GM18498 (cell line): ENCODE measurements at regions not wholly inside any gene's neighbourhood (a gene's known extent, or its start where the extent isn't known, plus 50 kb on each side); places are given as distances from the start of the nearest gene placed in this dataset.
"Not testable (repeated sequence)": the region's sequence is repeated elsewhere in the genome, so short reads cannot be mapped to it uniquely, and the experiment has no call there.

ENCODE experiments used
- ATAC-seq: cut with Tn5 transposase; IDR thresholded peaks from one replicate; pipeline ENCODE4 v1.9.1; 2021; ENCODE audit warnings: mild to moderate bottlenecking, moderate library complexity; ENCODE audit not compliant: unreplicated experiment

GRCh38 chr10:21150166-21150565 lies 253.1 kb upstream of the NEBL start:
- ATAC-seq = no peak

GRCh38 chr10:21146436-21146789 lies 249.3 kb upstream of the NEBL start:
- no peak for ATAC-seq

- no peak for ATAC-seq
Observed at GRCh38 chr10:21145751-21146435, 248.8 kb upstream of the NEBL start.

GRCh38 chr10:21144047-21144446 lies 246.9 kb upstream of the NEBL start:
- no peak for ATAC-seq

GRCh38 chr10:21141946-21142492 lies 244.9 kb upstream of the NEBL start:
- no peak for ATAC-seq

GRCh38 chr10:21138769-21139340 lies 241.7 kb upstream of the NEBL start:
- ATAC-seq = no peak

GRCh38 chr10:21135023-21135931 lies 238.2 kb upstream of the NEBL start:
- ATAC-seq = no peak

- no peak for ATAC-seq
Observed at GRCh38 chr10:21134645-21135022, 237.5 kb upstream of the NEBL start.

GRCh38 chr10:21130683-21131442 lies 233.8 kb upstream of the NEBL start:
- ATAC-seq = no peak

- no peak for ATAC-seq
Observed at GRCh38 chr10:21130108-21130507, 233.0 kb upstream of the NEBL start.

- ATAC-seq = no peak
Observed at GRCh38 chr10:21125471-21126228, 228.5 kb upstream of the NEBL start.

- no peak for ATAC-seq
Observed at GRCh38 chr10:21122907-21123306, 225.8 kb upstream of the NEBL start.

GRCh38 chr10:21121822-21122221 lies 224.7 kb upstream of the NEBL start:
- ATAC-seq = not testable (repeated sequence)

GRCh38 chr10:21114683-21115082 lies 217.6 kb upstream of the NEBL start:
- ATAC-seq = no peak

- ATAC-seq = no peak
Observed at GRCh38 chr10:21110358-21110757, 213.2 kb upstream of the NEBL start.

- not testable (repeated sequence) for ATAC-seq
Observed at GRCh38 chr10:21106931-21107330, 209.8 kb upstream of the NEBL start.

GRCh38 chr10:21105331-21105730 lies 208.2 kb upstream of the NEBL start:
- ATAC-seq = not testable (repeated sequence)

GRCh38 chr10:21100871-21101514 lies 203.9 kb upstream of the NEBL start:
- ATAC-seq = no peak

GRCh38 chr10:21100190-21100589 lies 203.1 kb upstream of the NEBL start:
- ATAC-seq = no peak
